ENCODE measurements at regions not wholly inside any gene's neighbourhood (a gene's known extent, or its start where the extent isn't known, plus 50 kb on each side); places are given as distances from the start of the nearest gene placed in this dataset.

DNA sequence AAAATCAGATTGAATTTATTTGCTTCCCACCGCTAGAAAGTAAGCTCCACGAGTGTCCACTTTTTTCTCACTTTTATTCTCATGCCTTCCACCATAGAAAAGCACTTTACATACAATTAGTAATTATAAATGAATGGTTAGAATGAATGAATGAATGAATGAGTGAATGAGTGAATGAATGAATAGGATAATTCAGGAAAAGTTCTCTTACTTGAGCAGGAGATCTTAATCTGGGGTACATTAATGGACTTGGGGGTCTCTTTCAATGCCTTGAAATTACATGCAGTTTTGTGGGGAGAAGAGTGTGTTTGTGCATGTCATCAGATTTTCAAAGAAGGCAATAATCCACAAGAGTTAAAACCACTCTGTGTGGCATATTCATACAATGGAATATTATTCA lies 229.9 kb upstream of the NR4A3 start:
- no peaks in the 10 kb centered on the region for H3K36me3 ChIP-seq (ENCODE audit: insufficient read depth, low read length)
- no peaks in the 10 kb centered on the region for H3F3A ChIP-seq (ENCODE audit: insufficient read depth, low read length)
- H3K4me3 ChIP-seq (ENCODE audit: low read depth, low read length, poor library complexity, severe bottlenecking) = no peak overlapping the region
- TF ChIP-seq EZH2 (IDR thresholded peaks at IDR 0.05; ENCODE audit: borderline replicate concordance, low read length) = no peak
- TF ChIP-seq, protein P1, sequence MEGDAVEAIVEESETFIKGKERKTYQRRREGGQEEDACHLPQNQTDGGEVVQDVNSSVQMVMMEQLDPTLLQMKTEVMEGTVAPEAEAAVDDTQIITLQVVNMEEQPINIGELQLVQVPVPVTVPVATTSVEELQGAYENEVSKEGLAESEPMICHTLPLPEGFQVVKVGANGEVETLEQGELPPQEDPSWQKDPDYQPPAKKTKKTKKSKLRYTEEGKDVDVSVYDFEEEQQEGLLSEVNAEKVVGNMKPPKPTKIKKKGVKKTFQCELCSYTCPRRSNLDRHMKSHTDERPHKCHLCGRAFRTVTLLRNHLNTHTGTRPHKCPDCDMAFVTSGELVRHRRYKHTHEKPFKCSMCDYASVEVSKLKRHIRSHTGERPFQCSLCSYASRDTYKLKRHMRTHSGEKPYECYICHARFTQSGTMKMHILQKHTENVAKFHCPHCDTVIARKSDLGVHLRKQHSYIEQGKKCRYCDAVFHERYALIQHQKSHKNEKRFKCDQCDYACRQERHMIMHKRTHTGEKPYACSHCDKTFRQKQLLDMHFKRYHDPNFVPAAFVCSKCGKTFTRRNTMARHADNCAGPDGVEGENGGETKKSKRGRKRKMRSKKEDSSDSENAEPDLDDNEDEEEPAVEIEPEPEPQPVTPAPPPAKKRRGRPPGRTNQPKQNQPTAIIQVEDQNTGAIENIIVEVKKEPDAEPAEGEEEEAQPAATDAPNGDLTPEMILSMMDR (IDR thresholded peaks at IDR 0.05; ENCODE audit: low read length) = no peak
- H3K9me3 ChIP-seq (ENCODE audit: low read length) = no peaks in the 10 kb centered on the region
- H3K9ac ChIP-seq (ENCODE audit: low read length) = no peak overlapping the region
- no peaks in the 10 kb centered on the region for H3K79me2 ChIP-seq (ENCODE audit: insufficient read depth, low read length)
- no peak overlapping the region for H2AFZ ChIP-seq (ENCODE audit: low read length)
- H3K4me2 ChIP-seq (ENCODE audit: low read length) = no peak overlapping the region
- H3K27me3 ChIP-seq (ENCODE audit: insufficient read depth, low read length) = no peaks in the 10 kb centered on the region
- no peak overlapping the region for H3K27ac ChIP-seq (ENCODE audit: low read depth, low read length, poor library complexity, severe bottlenecking)
- no peaks in the 10 kb centered on the region for H4K20me1 ChIP-seq (ENCODE audit: insufficient read depth, low read length)
- H3K9me2 ChIP-seq (ENCODE audit: low read depth, low read length) = no peaks in the 10 kb centered on the region
- H3K4me1 ChIP-seq (ENCODE audit: insufficient read depth, low read length, severe bottlenecking) = peaks cover 5% of the 10 kb centered on the region

DNA sequence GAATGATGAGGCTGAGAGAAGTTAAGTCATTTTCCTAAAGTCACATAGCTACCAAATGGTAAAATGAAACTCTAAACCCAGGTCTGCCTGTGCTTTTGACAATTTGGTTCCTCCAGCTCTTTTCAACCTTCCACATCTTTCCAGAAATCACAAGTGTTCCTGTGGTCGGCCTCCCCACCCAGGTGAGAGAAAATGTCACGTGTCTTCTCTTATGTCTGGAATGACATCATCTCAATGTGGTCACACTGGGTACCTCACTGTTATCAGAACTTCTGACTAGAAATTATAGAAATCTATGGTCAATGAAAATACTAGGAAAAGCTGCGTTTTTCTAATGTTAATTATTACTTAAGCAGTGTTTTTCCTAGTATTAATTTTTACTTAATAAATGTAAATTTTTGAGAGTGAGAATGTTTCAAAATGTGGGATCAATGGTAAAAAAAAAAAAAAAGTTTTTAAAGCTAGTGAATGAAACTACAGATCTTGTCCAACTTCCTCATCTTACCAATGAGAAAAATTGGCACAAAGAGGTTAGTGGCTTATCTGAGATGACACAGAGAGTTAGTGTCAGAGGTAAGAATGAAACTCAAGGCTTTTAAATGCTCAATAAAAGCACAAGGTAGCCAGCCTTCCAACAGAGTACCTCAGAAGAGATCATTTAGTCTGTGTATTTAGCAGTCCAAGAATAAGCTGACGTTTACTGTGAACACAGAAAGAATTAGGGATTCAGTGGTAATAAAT lies 228.7 kb upstream of the NR4A3 start:
- Histone ChIP-seq H3F3A (ENCODE audit: insufficient read depth, low read length) (no peaks in the 10 kb centered on the region), H3K27ac (ENCODE audit: low read depth, low read length, poor library complexity, severe bottlenecking) (no peak overlapping the region)
- no peak for TF ChIP-seq EZH2 (IDR thresholded peaks at IDR 0.05; ENCODE audit: borderline replicate concordance, low read length)
- TF ChIP-seq, protein P1 (IDR thresholded peaks at IDR 0.05; ENCODE audit: low read length) = no peak

DNA sequence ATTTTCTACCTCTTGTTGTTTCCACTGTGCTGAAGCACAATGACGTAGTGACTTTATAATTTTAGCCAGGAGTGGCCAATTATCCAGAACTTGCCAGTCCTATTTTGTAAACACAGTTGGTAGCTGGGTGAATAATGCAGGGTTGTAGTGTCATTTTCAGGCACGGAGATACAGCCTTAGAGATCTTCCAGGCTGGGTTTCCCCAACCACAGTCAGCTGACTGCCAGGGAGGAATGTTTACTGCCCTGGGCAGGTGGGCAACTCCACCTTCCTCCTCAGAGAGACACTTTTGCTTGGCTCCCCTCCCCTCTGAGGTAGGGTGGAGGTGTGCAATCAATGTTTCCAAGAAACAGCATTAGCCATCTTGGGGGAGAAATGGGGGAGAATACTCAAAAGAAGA lies 228.1 kb upstream of the NR4A3 start:
- Histone ChIP-seq H3K27me3 (ENCODE audit: insufficient read depth, low read length) (no peaks in the 10 kb centered on the region), H3K4me1 (ENCODE audit: insufficient read depth, low read length, severe bottlenecking) (peaks cover 5% of the 10 kb centered on the region), H3K36me3 (ENCODE audit: insufficient read depth, low read length) (no peaks in the 10 kb centered on the region), H3K79me2 (ENCODE audit: insufficient read depth, low read length) (no peaks in the 10 kb centered on the region), H3K4me3 (ENCODE audit: low read depth, low read length, poor library complexity, severe bottlenecking) (no peak overlapping the region), H3K4me2 (ENCODE audit: low read length) (no peak overlapping the region), H4K20me1 (ENCODE audit: insufficient read depth, low read length) (no peaks in the 10 kb centered on the region), H3K27ac (ENCODE audit: low read depth, low read length, poor library complexity, severe bottlenecking) (no peak overlapping the region), H2AFZ (ENCODE audit: low read length) (no peak overlapping the region), H3K9ac (ENCODE audit: low read length) (no peak overlapping the region), H3F3A (ENCODE audit: insufficient read depth, low read length) (no peaks in the 10 kb centered on the region), H3K9me3 (ENCODE audit: low read length) (no peaks in the 10 kb centered on the region), H3K9me2 (ENCODE audit: low read depth, low read length) (no peaks in the 10 kb centered on the region)
- no peak for TF ChIP-seq EZH2 (IDR thresholded peaks at IDR 0.05; ENCODE audit: borderline replicate concordance, low read length)
- TF ChIP-seq, protein P1 (IDR thresholded peaks at IDR 0.05; ENCODE audit: low read length) = no peak

More for the DNA sequence above, 228.7 kb upstream of the NR4A3 start:
- Histone ChIP-seq H3K4me3 (ENCODE audit: low read depth, low read length, poor library complexity, severe bottlenecking) (no peak overlapping the region), H3K79me2 (ENCODE audit: insufficient read depth, low read length) (no peaks in the 10 kb centered on the region), H2AFZ (ENCODE audit: low read length) (no peak overlapping the region), H3K9ac (ENCODE audit: low read length) (no peak overlapping the region), H3K4me2 (ENCODE audit: low read length) (no peak overlapping the region), H3K9me3 (ENCODE audit: low read length) (no peaks in the 10 kb centered on the region), H3K9me2 (ENCODE audit: low read depth, low read length) (no peaks in the 10 kb centered on the region), H3K4me1 (ENCODE audit: insufficient read depth, low read length, severe bottlenecking) (peaks cover 5% of the 10 kb centered on the region), H3K36me3 (ENCODE audit: insufficient read depth, low read length) (no peaks in the 10 kb centered on the region), H3K27me3 (ENCODE audit: insufficient read depth, low read length) (no peaks in the 10 kb centered on the region), H4K20me1 (ENCODE audit: insufficient read depth, low read length) (no peaks in the 10 kb centered on the region)
